Tibial artery (tissue), 4 donors: ENCODE measurements at regions not wholly inside any gene's neighbourhood (a gene's known extent, or its start where the extent isn't known, plus 50 kb on each side); places are given as distances from the start of the nearest gene placed in this dataset.

ENCODE experiments used
- DNase-seq, 2 donors: peaks; one replicate each; pipeline ENCODE4 v3.0.0-alpha.2; 2019
- H3K27ac ChIP-seq, 2 donors: fragments of 200-600 bp; sonication (generic) in 1 of 2; 1 replicate in 1 of 2; 2 replicates in 1 of 2; pipeline ENCODE4 v1.5.1; 2018 to 2019; ENCODE audit warnings: mild to moderate bottlenecking in 1 of 2
- H3K27me3 ChIP-seq, 2 donors: fragments of 200-600 bp; sonication (generic) in 1 of 2; one replicate each; pipeline versions ENCODE4 v1.5.1 to v1.6.0; 2016 to 2019
- H3K36me3 ChIP-seq, 3 donors: fragments of 200-600 bp; sonication (generic) in 2 of 3; one replicate each; pipeline ENCODE4 v1.5.1; 2016 to 2019; ENCODE audit warnings: mild to moderate bottlenecking in 2 of 3
- H3K4me1 ChIP-seq, 4 donors: fragments of 200-600 bp; sonication (generic) in 2 of 4; 1 replicate in 3 of 4; 2 replicates in 1 of 4; pipeline ENCODE4 v1.5.1; 2016 to 2019
- H3K4me3 ChIP-seq, 2 donors: fragments of 200-600 bp; sonication (generic) in 1 of 2; 1 replicate in 1 of 2; 2 replicates in 1 of 2; pipeline ENCODE4 v1.5.1; 2018 to 2019; ENCODE audit warnings: mild to moderate bottlenecking in 2 of 2
- H3K9me3 ChIP-seq, 3 donors: fragments of 200-600 bp; sonication (generic) in 1 of 3; one replicate each; pipeline ENCODE4 v1.5.1; 2016 to 2019
- CTCF ChIP-seq, 2 experiments: fragments of 200-600 bp in 1 of 2; fragments of 450-650 bp in 1 of 2; IDR thresholded peaks; one replicate each; pipeline ENCODE4 v1.5.1; 2017 to 2019; ENCODE audit warnings: antibody characterized with exemption in 2 of 2, mild to moderate bottlenecking in 1 of 2, moderate library complexity in 1 of 2
- intact Hi-C: fragments of 100-400 bp; cut with DNase I; formaldehyde crosslinking; loops from one replicate; pipeline ENCODE4 v1.15.0; 2023; ENCODE audit warnings: low total_unique reads

DNA sequence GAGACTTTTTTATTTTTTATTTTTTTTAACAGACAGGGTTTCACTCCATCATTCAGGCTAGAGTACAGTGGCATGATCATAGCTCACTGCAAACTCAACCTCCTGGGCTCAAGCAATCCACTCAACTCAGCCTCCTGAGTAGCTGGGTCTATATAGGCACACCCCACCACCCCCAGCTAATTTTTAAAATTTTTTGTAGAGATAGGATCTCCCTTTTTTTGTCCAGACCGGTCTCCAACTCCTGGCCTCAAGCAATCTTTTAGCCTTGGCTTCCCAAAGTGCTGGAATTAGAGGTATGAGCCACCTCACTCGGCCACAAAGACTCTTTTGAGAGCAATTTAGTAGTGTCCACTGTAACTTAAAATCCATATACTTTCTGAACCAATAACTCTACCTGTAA, 103.3 kb upstream of the DST start:
- no peaks in the 10 kb centered on the region for H3K9me3 ChIP-seq
- no peak for DNase-seq
- no peak overlapping the region for H3K4me3 ChIP-seq
- no peaks in the 10 kb centered on the region for H3K27me3 ChIP-seq
- H3K27ac ChIP-seq: no peak overlapping the region
- no peaks in the 10 kb centered on the region for H3K36me3 ChIP-seq
- intact Hi-C loops: no loop called here
- no peak for TF ChIP-seq CTCF (IDR thresholded peaks at IDR 0.05)
- H3K4me1 ChIP-seq: peaks cover 0 to 50% (median 3%) of the 10 kb centered on the region in 4 donors

DNA sequence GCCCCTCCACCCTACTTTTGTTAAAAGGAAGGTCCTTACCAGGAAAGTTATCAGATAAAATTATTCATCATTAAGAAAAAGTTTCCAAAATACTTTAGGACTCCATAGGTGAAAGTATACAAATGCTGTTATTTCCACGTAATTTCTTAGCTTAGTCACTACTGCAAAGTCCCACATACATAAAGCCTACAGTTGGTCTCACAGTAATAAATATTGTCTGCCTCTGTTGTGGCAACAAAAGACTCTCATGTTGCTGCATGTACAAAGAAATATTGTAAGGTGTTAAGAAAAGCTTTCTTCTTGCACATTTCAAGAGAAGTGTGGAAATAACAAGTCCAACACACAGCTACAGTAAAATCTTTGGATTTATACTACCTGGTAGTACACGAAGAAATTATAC, 102.4 kb upstream of the DST start:
- Histone ChIP-seq H3K36me3 (no peaks in the 10 kb centered on the region), H3K27me3 (no peaks in the 10 kb centered on the region), H3K4me3 (no peak overlapping the region), H3K9me3 (no peaks in the 10 kb centered on the region), H3K27ac (no peak overlapping the region), H3K4me1 (peaks cover 0 to 50% (median 5%) of the 10 kb centered on the region in 4 donors)
- intact Hi-C loops: no loop called here
- TF ChIP-seq CTCF (IDR thresholded peaks at IDR 0.05): no peak
- no peak for DNase-seq

GRCh38 chr6:56744528-56744927, 101.8 kb upstream of the DST start:
- no peak for DNase-seq
- no peak for TF ChIP-seq CTCF (IDR thresholded peaks at IDR 0.05)
- no peaks in the 10 kb centered on the region for H3K36me3 ChIP-seq
- no peaks in the 10 kb centered on the region for H3K9me3 ChIP-seq
- no peak overlapping the region for H3K4me3 ChIP-seq
- intact Hi-C loops: no loop called here
- H3K27me3 ChIP-seq: no peaks in the 10 kb centered on the region
- no peak overlapping the region for H3K27ac ChIP-seq
- peaks cover 0 to 46% (median 6%) of the 10 kb centered on the region in 4 donors for H3K4me1 ChIP-seq

DNA sequence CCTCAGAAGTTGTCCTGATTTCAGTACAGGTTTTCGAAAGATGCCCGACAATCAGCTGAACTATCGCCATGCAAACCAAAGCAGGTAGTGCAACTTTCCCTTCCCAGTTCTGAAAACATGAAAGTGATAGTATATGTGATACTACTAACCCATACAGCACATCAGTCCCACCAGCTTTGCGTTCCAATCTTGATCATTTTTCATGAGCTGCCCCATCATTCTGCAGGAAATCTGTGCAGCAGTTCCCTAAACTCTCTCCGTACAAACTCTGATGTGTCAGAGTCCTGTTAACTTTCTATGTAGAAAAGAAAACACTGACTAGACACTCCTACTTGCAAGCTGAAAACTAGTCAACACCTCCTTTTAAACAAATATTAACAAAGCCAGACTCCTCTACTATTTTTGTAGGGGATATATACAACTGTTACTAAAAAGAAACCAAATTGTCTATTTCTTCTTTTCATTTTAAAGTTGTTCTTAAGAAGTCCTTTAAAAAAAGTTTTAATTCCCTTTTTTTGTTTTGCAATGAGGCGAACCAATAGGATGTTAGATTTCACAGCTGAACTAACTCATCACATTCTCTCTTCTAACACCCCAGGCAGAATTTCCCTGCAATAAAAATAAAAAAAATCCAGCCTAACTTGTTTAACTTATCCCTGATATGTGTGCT, 99.6 kb upstream of the DST start:
- H3K9me3 ChIP-seq: no peaks in the 10 kb centered on the region
- DNase-seq: no peak
- H3K36me3 ChIP-seq: no peaks in the 10 kb centered on the region
- peak overlapping the region; percentile 2 to 21 for H3K4me3 ChIP-seq
- TF ChIP-seq CTCF (IDR thresholded peaks at IDR 0.05): no peak
- intact Hi-C loops: no loop called here
- no peaks in the 10 kb centered on the region for H3K27me3 ChIP-seq
- peaks cover 0 to 31% (median 6%) of the 10 kb centered on the region in 4 donors for H3K4me1 ChIP-seq
- peak overlapping the region in 1 of 2 donors; percentile 2 for H3K27ac ChIP-seq

- no peaks in the 10 kb centered on the region for H3K9me3 ChIP-seq
- peak overlapping the region in 1 of 2 donors; percentile 2 for H3K27ac ChIP-seq
- peaks cover 0 to 31% (median 6%) of the 10 kb centered on the region in 4 donors for H3K4me1 ChIP-seq
- no peak for DNase-seq
- no peaks in the 10 kb centered on the region for H3K36me3 ChIP-seq
- no peaks in the 10 kb centered on the region for H3K27me3 ChIP-seq
- TF ChIP-seq CTCF (IDR thresholded peaks at IDR 0.05): no peak
- intact Hi-C loops: no loop called here
- no peak overlapping the region for H3K4me3 ChIP-seq
Measured at GRCh38 chr6:56741472-56741871, 98.8 kb upstream of the DST start.
